OCI-LY3 (cell line): ENCODE measurements at regions not wholly inside any gene's neighbourhood (a gene's known extent, or its start where the extent isn't known, plus 50 kb on each side); places are given as distances from the start of the nearest gene placed in this dataset.

Experiments
- H2AFZ ChIP-seq: fragments of 200-600, 300-600 bp; shearing (Covaris generic); 2 replicates; pipeline ENCODE4 v1.6.0; 2014; ENCODE audit warnings: antibody characterized with exemption, low read depth, low read length
- H3K27ac ChIP-seq: fragments of 200-600, 300-600 bp; sonication (generic); 2 replicates; pipeline ENCODE4 v1.5.1; 2014; ENCODE audit warnings: mild to moderate bottlenecking, low read length, moderate library complexity, mixed read lengths
- H3K27me3 ChIP-seq: fragments of 200-600, 300-600 bp; sonication (generic); 2 replicates; pipeline ENCODE4 v1.6.1; 2014; ENCODE audit warnings: low read depth, low read length, mixed read lengths
- H3K36me3 ChIP-seq: fragments of 200-600, 300-600 bp; sonication (generic); replicated peaks from 2 replicates; pipeline ENCODE3; 2014; ENCODE audit warnings: low read depth, low read length, mixed read lengths
- H3K4me1 ChIP-seq: fragments of 300-600, 200-600 bp; sonication (generic); 2 replicates; pipeline ENCODE4 v1.6.1; 2014; ENCODE audit warnings: low read length, mixed read lengths
- H3K4me2 ChIP-seq: fragments of 200-600, 300-600 bp; sonication (generic); 2 replicates; pipeline ENCODE4 v1.6.1; 2014; ENCODE audit warnings: low read length, mixed read lengths
- H3K4me3 ChIP-seq: fragments of 300-600, 200-600 bp; sonication (generic); 2 replicates; pipeline ENCODE4 v1.5.1; 2014; ENCODE audit warnings: antibody characterized with exemption, mild to moderate bottlenecking, low read length, moderate library complexity
- H3K79me2 ChIP-seq: fragments of 300-600, 200-600 bp; shearing (Covaris generic); 2 replicates; pipeline ENCODE4 v1.6.1; 2014; ENCODE audit warnings: mild to moderate bottlenecking, low read length, mixed read lengths
- H3K9ac ChIP-seq: fragments of 300-600, 200-600 bp; shearing (Covaris generic); 2 replicates; pipeline ENCODE4 v1.6.0; 2014; ENCODE audit warnings: mild to moderate bottlenecking, low read length, moderate library complexity
- H3K9me3 ChIP-seq: fragments of 200-600, 300-600 bp; shearing (Covaris generic); 2 replicates; pipeline ENCODE4 v1.6.1; 2014; ENCODE audit warnings: low read length, mixed read lengths; ENCODE audit not compliant: insufficient read depth
- H4K20me1 ChIP-seq: fragments of 200-600, 300-600 bp; sonication (generic); 2 replicates; pipeline ENCODE4 v1.6.1; 2016; ENCODE audit warnings: low read length, mixed read lengths; ENCODE audit not compliant: insufficient read depth
- EZH2phosphoT487 ChIP-seq: fragments of 200-600 bp; shearing (Covaris generic); IDR thresholded peaks from 2 replicates; pipeline ENCODE4 v1.6.1; 2018; ENCODE audit warnings: antibody characterized with exemption, mixed run types, low read depth
- TF ChIP-seq, protein P1 (sequence below): fragments of 200-600, 300-600 bp; sonication (generic); IDR thresholded peaks from 2 replicates; pipeline ENCODE4 v1.5.1; 2014; ENCODE audit warnings: antibody characterized with exemption, low read length, low read depth

GRCh38 chr3:28860307-28860706 lies 420.6 kb upstream of the RBMS3 start:
- Histone ChIP-seq H3K36me3 (no peaks in the 10 kb centered on the region), H3K4me2 (no peak overlapping the region), H3K4me3 (no peak overlapping the region), H3K4me1 (no peaks in the 10 kb centered on the region), H3K27ac (no peak overlapping the region), H3K27me3 (peaks cover 13% of the 10 kb centered on the region), H4K20me1 (no peaks in the 10 kb centered on the region), H2AFZ (no peak overlapping the region), H3K79me2 (no peaks in the 10 kb centered on the region), H3K9ac (no peak overlapping the region), H3K9me3 (no peaks in the 10 kb centered on the region)
- TF ChIP-seq, protein P1, sequence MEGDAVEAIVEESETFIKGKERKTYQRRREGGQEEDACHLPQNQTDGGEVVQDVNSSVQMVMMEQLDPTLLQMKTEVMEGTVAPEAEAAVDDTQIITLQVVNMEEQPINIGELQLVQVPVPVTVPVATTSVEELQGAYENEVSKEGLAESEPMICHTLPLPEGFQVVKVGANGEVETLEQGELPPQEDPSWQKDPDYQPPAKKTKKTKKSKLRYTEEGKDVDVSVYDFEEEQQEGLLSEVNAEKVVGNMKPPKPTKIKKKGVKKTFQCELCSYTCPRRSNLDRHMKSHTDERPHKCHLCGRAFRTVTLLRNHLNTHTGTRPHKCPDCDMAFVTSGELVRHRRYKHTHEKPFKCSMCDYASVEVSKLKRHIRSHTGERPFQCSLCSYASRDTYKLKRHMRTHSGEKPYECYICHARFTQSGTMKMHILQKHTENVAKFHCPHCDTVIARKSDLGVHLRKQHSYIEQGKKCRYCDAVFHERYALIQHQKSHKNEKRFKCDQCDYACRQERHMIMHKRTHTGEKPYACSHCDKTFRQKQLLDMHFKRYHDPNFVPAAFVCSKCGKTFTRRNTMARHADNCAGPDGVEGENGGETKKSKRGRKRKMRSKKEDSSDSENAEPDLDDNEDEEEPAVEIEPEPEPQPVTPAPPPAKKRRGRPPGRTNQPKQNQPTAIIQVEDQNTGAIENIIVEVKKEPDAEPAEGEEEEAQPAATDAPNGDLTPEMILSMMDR, result no peak
- TF ChIP-seq EZH2phosphoT487, result no peak

- no peak overlapping the region for H3K27ac ChIP-seq
- H3K4me2 ChIP-seq, result no peak overlapping the region
- no peaks in the 10 kb centered on the region for H3K9me3 ChIP-seq
- no peak overlapping the region for H3K9ac ChIP-seq
- no peaks in the 10 kb centered on the region for H3K4me1 ChIP-seq
- H3K79me2 ChIP-seq, result no peaks in the 10 kb centered on the region
- H3K36me3 ChIP-seq, result no peaks in the 10 kb centered on the region
- no peak for TF ChIP-seq EZH2phosphoT487
- TF ChIP-seq, protein P1, result no peak
- peaks cover 9% of the 10 kb centered on the region; the same call in 1 of the 2 replicates for H3K27me3 ChIP-seq
- H2AFZ ChIP-seq, result no peak overlapping the region
- no peaks in the 10 kb centered on the region for H4K20me1 ChIP-seq
- H3K4me3 ChIP-seq, result no peak overlapping the region
Observed at GRCh38 chr3:28863186-28863585, 417.7 kb upstream of the RBMS3 start.

DNA sequence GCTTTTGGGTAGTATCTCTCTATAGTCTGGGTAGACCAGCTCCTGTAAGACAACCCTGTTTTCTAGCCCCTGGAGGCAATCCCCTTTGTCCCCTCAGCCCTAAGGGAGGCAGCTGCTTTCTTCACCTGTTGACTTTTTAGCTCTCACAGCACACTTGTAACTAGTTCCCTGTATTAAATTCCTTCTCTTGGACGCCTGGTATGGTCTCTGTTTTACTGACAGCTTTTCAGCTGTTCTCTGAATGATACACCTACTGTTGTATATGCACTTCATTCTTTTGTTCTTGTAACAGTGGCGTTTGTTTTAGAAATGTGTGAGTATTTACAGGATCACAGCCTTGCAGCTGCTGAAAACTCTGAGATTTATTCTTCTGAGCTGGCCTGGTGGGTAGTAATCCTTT lies 413.0 kb upstream of the RBMS3 start:
- H3K9me3 ChIP-seq, result no peaks in the 10 kb centered on the region
- no peak overlapping the region for H3K9ac ChIP-seq
- no peaks in the 10 kb centered on the region for H4K20me1 ChIP-seq
- peaks cover 5% of the 10 kb centered on the region; the same call in 1 of the 2 replicates for H3K27me3 ChIP-seq
- TF ChIP-seq, protein P1, result no peak
- TF ChIP-seq EZH2phosphoT487, result no peak
- no peak overlapping the region for H3K4me2 ChIP-seq
- H3K79me2 ChIP-seq, result no peaks in the 10 kb centered on the region
- H2AFZ ChIP-seq, result no peak overlapping the region
- H3K27ac ChIP-seq, result no peak overlapping the region
- no peak overlapping the region for H3K4me3 ChIP-seq
- H3K4me1 ChIP-seq, result no peaks in the 10 kb centered on the region
- H3K36me3 ChIP-seq, result no peaks in the 10 kb centered on the region

GRCh38 chr3:28868897-28869296 lies 412.0 kb upstream of the RBMS3 start:
- TF ChIP-seq, protein P1, result no peak
- no peak for TF ChIP-seq EZH2phosphoT487
- no peak overlapping the region for H3K9ac ChIP-seq
- H3K79me2 ChIP-seq, result no peaks in the 10 kb centered on the region
- no peak overlapping the region for H3K4me2 ChIP-seq
- H3K4me3 ChIP-seq, result no peak overlapping the region
- peaks cover 3% of the 10 kb centered on the region; the same call in 1 of the 2 replicates for H3K27me3 ChIP-seq
- no peaks in the 10 kb centered on the region for H3K4me1 ChIP-seq
- no peaks in the 10 kb centered on the region for H3K36me3 ChIP-seq
- no peak overlapping the region for H2AFZ ChIP-seq
- no peaks in the 10 kb centered on the region for H4K20me1 ChIP-seq
- H3K9me3 ChIP-seq, result no peaks in the 10 kb centered on the region
- H3K27ac ChIP-seq, result no peak overlapping the region
